ENCODE measurements at regions not wholly inside any gene's neighbourhood (a gene's known extent, or its start where the extent isn't known, plus 50 kb on each side); places are given as distances from the start of the nearest gene placed in this dataset.

- Histone ChIP-seq H3K9ac (ENCODE audit: insufficient read length, low read depth) (no peak overlapping the region), H3K27me3 (ENCODE audit: insufficient read depth, insufficient read length) (no peaks in the 10 kb centered on the region), H3K9me3 (ENCODE audit: insufficient read depth, low read length) (0 out of 2 replicates have a peak, but pooled peaks cover 5% of the 10 kb centered on the region), H3K4me3 (ENCODE audit: insufficient read length, low read depth) (no peak overlapping the region), H3K36me3 (ENCODE audit: insufficient read depth, insufficient read length, low read length) (no peaks in the 10 kb centered on the region), H3K4me1 (ENCODE audit: insufficient read depth, insufficient read length) (no peaks in the 10 kb centered on the region)
- DNase-seq (ENCODE audit: low read depth, low spot score) = no peak
- TF ChIP-seq SUZ12 (IDR thresholded peaks at IDR 0.05; ENCODE audit: extremely low read depth, insufficient read depth, insufficient read length) = no peak
Observed at GRCh38 chr13:89701913-89702312, 1645.6 kb upstream of the MIR17HG start.

GRCh38 chr13:89704040-89704439, 1643.4 kb upstream of the MIR17HG start:
- Histone ChIP-seq H3K9ac (ENCODE audit: insufficient read length, low read depth) (no peak overlapping the region), H3K4me3 (ENCODE audit: insufficient read length, low read depth) (no peak overlapping the region), H3K36me3 (ENCODE audit: insufficient read depth, insufficient read length, low read length) (no peaks in the 10 kb centered on the region), H3K27me3 (ENCODE audit: insufficient read depth, insufficient read length) (no peaks in the 10 kb centered on the region), H3K4me1 (ENCODE audit: insufficient read depth, insufficient read length) (no peaks in the 10 kb centered on the region), H3K9me3 (ENCODE audit: insufficient read depth, low read length) (0 out of 2 replicates have a peak, but pooled peaks cover 5% of the 10 kb centered on the region)
- no peak for TF ChIP-seq SUZ12 (IDR thresholded peaks at IDR 0.05; ENCODE audit: extremely low read depth, insufficient read depth, insufficient read length)
- TF ChIP-seq YY1 (IDR thresholded peaks at IDR 0.05; ENCODE audit: insufficient read depth, insufficient read length) = no peak
- no peak for TF ChIP-seq ZNF274 (IDR thresholded peaks at IDR 0.05; ENCODE audit: low read depth, low read length)
- no peak for DNase-seq (ENCODE audit: low read depth, low spot score)

- DNase-seq (ENCODE audit: low read depth, low spot score) = no peak
- TF ChIP-seq SUZ12 (IDR thresholded peaks at IDR 0.05; ENCODE audit: extremely low read depth, insufficient read depth, insufficient read length) = no peak
- TF ChIP-seq ZNF274 (IDR thresholded peaks at IDR 0.05; ENCODE audit: low read depth, low read length) = no peak
- TF ChIP-seq YY1 (IDR thresholded peaks at IDR 0.05; ENCODE audit: insufficient read depth, insufficient read length) = no peak
- H3K27me3 ChIP-seq (ENCODE audit: insufficient read depth, insufficient read length) = no peaks in the 10 kb centered on the region
- H3K36me3 ChIP-seq (ENCODE audit: insufficient read depth, insufficient read length, low read length) = no peaks in the 10 kb centered on the region
- H3K4me1 ChIP-seq (ENCODE audit: insufficient read depth, insufficient read length) = no peaks in the 10 kb centered on the region
- H3K9ac ChIP-seq (ENCODE audit: insufficient read length, low read depth) = no peak overlapping the region
- H3K9me3 ChIP-seq (ENCODE audit: insufficient read depth, low read length) = no peaks in the 10 kb centered on the region
- H3K4me3 ChIP-seq (ENCODE audit: insufficient read length, low read depth) = no peak overlapping the region
Observed at GRCh38 chr13:89708013-89708412, 1639.5 kb upstream of the MIR17HG start.

DNA sequence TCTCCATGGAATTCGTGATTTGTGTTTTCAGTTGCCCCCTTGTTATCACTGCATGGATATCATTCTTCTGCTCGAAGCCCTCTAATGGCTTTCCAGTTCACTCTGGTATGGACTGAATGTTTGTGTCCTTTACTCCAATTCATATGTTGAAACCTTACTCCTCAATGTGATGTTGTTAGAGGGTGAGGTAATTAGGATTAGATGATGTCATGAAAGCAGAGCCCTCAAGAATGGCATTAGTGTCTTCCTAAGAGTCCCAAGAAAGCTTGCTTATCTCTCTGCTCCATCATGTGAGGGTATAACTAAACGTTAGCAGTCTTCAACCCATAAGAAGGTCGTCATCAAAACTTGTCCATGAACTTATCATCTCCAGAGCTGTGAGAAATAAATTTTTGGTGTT, 1626.3 kb upstream of the MIR17HG start:
- Histone ChIP-seq H3K9ac (ENCODE audit: insufficient read length, low read depth) (no peak overlapping the region), H3K36me3 (ENCODE audit: insufficient read depth, insufficient read length, low read length) (no peaks in the 10 kb centered on the region), H3K9me3 (ENCODE audit: insufficient read depth, low read length) (no peaks in the 10 kb centered on the region), H3K27me3 (ENCODE audit: insufficient read depth, insufficient read length) (no peaks in the 10 kb centered on the region), H3K4me3 (ENCODE audit: insufficient read length, low read depth) (no peak overlapping the region), H3K4me1 (ENCODE audit: insufficient read depth, insufficient read length) (no peaks in the 10 kb centered on the region)
- no peak for DNase-seq (ENCODE audit: low read depth, low spot score)
- no peak for TF ChIP-seq SUZ12 (IDR thresholded peaks at IDR 0.05; ENCODE audit: extremely low read depth, insufficient read depth, insufficient read length)
- TF ChIP-seq ZNF274 (IDR thresholded peaks at IDR 0.05; ENCODE audit: low read depth, low read length) = no peak
- TF ChIP-seq YY1 (IDR thresholded peaks at IDR 0.05; ENCODE audit: insufficient read depth, insufficient read length) = no peak

GRCh38 chr13:89726690-89727435, 1620.6 kb upstream of the MIR17HG start:
- Histone ChIP-seq H3K27me3 (ENCODE audit: insufficient read depth, insufficient read length) (no peaks in the 10 kb centered on the region), H3K9ac (ENCODE audit: insufficient read length, low read depth) (no peak overlapping the region), H3K4me1 (ENCODE audit: insufficient read depth, insufficient read length) (no peaks in the 10 kb centered on the region), H3K9me3 (ENCODE audit: insufficient read depth, low read length) (no peaks in the 10 kb centered on the region), H3K36me3 (ENCODE audit: insufficient read depth, insufficient read length, low read length) (no peaks in the 10 kb centered on the region), H3K4me3 (ENCODE audit: insufficient read length, low read depth) (no peak overlapping the region)
- DNase-seq (ENCODE audit: low read depth, low spot score) = no peak
- TF ChIP-seq ZNF274 (IDR thresholded peaks at IDR 0.05; ENCODE audit: low read depth, low read length) (no peak), SUZ12 (IDR thresholded peaks at IDR 0.05; ENCODE audit: extremely low read depth, insufficient read depth, insufficient read length) (no peak), YY1 (IDR thresholded peaks at IDR 0.05; ENCODE audit: insufficient read depth, insufficient read length) (no peak)

GRCh38 chr13:89733829-89734228, 1613.7 kb upstream of the MIR17HG start:
- TF ChIP-seq YY1 (IDR thresholded peaks at IDR 0.05; ENCODE audit: insufficient read depth, insufficient read length) (no peak), ZNF274 (IDR thresholded peaks at IDR 0.05; ENCODE audit: low read depth, low read length) (no peak), SUZ12 (IDR thresholded peaks at IDR 0.05; ENCODE audit: extremely low read depth, insufficient read depth, insufficient read length) (no peak)
- no peak overlapping the region for H3K4me3 ChIP-seq (ENCODE audit: insufficient read length, low read depth)

DNA sequence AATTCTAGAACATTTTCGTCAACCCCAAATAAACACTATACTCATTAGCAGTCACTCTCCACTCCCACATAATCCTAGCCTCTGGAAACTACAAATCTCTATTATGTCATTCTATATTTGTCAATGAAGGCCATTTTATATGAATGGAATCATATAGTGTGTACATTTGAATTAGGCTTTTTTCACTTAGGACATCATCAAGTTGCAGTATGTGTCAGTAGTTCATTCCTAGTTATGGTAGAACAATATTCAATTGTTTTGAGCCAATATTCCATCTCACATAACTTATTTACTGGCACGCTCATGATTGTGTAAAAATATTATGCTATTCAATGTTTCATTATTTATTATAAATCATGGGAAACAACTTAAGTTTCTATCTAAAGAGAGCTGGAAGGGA, 1610.4 kb upstream of the MIR17HG start:
- no peak for TF ChIP-seq SUZ12 (IDR thresholded peaks at IDR 0.05; ENCODE audit: extremely low read depth, insufficient read depth, insufficient read length)
- no peak for TF ChIP-seq YY1 (IDR thresholded peaks at IDR 0.05; ENCODE audit: insufficient read depth, insufficient read length)
- TF ChIP-seq ZNF274 (IDR thresholded peaks at IDR 0.05; ENCODE audit: low read depth, low read length) = no peak
- no peak for DNase-seq (ENCODE audit: low read depth, low spot score)
- no peaks in the 10 kb centered on the region for H3K36me3 ChIP-seq (ENCODE audit: insufficient read depth, insufficient read length, low read length)
- no peak overlapping the region for H3K9ac ChIP-seq (ENCODE audit: insufficient read length, low read depth)
- H3K9me3 ChIP-seq (ENCODE audit: insufficient read depth, low read length) = no peaks in the 10 kb centered on the region
- H3K4me1 ChIP-seq (ENCODE audit: insufficient read depth, insufficient read length) = no peaks in the 10 kb centered on the region
- H3K27me3 ChIP-seq (ENCODE audit: insufficient read depth, insufficient read length) = no peaks in the 10 kb centered on the region
- H3K4me3 ChIP-seq (ENCODE audit: insufficient read length, low read depth) = no peak overlapping the region

More at GRCh38 chr13:89733829-89734228, 1613.7 kb upstream of the MIR17HG start:
- DNase-seq (ENCODE audit: low read depth, low spot score) = no peak
- H3K27me3 ChIP-seq (ENCODE audit: insufficient read depth, insufficient read length) = no peaks in the 10 kb centered on the region
- H3K36me3 ChIP-seq (ENCODE audit: insufficient read depth, insufficient read length, low read length) = no peaks in the 10 kb centered on the region
- no peaks in the 10 kb centered on the region for H3K9me3 ChIP-seq (ENCODE audit: insufficient read depth, low read length)
- H3K4me1 ChIP-seq (ENCODE audit: insufficient read depth, insufficient read length) = no peaks in the 10 kb centered on the region
- H3K9ac ChIP-seq (ENCODE audit: insufficient read length, low read depth) = no peak overlapping the region
